Astrocyte of the cerebellum (primary cell): ENCODE measurements at regions not wholly inside any gene's neighbourhood (a gene's known extent, or its start where the extent isn't known, plus 50 kb on each side); places are given as distances from the start of the nearest gene placed in this dataset.

ENCODE experiments used
- DNase-seq: peaks from one replicate; pipeline ENCODE4 v3.0.0-alpha.2; 2011; ENCODE audit warnings: low read depth
- H3K4me3 ChIP-seq: 2 replicates; pipeline ENCODE4 v1.5.1; 2011; ENCODE audit warnings: mild to moderate bottlenecking, low read depth, low read length, moderate library complexity
- CTCF ChIP-seq: IDR thresholded peaks from 2 replicates; pipeline ENCODE4 v1.5.1; 2012; ENCODE audit warnings: low read length, low read depth, moderate library complexity, mild to moderate bottlenecking; ENCODE audit errors: missing control alignments
- in situ Hi-C: cut with HindIII; loops from 2 replicates; pipeline ENCODE4 v1.10.0; 2017; ENCODE audit warnings: low sequenced_read_pairs

DNA sequence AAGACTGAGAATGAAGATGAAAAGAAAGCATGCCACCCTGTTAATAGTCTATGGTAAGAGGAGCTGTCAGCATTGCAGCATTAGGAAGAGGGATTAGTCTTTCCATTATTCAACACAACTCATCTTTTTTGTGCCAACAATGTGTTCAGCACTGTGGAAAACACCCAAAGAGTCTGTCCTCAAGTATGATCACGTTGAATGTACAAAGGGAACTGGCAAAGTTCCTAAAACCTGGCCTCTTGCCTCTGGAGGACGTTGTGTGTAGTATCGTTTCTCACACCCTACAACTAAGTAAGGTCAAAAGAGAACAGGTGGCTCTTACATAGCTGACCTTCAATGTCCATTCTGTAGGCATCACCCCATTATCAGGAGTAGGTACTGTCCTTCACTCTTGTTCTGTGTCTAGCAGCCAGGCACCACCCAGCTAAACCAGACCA is 147.9 kb upstream of the THBS1 start:
- no peak for TF ChIP-seq CTCF
- in situ Hi-C loops = no loop called here
- no peak for DNase-seq
- no peak overlapping the region for H3K4me3 ChIP-seq

DNA sequence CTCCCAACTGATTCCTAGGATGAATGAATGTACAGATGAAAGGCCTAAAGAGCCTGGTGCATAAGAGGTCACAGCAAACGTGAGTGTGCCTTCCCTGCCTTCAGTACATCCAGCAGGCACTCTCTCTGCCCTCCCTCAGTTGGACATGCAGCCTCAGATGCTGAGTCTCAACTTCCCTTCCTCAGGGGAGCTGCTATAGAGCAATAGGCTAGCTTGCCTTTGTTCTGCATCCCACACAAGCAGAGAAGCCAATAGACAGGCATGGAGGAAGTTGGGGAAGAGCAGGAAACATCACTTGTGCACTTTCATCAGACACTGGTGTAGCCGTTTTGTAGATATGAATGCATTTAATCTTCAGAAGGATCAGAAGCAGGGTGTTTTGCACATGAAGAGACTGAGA is 147.5 kb upstream of the THBS1 start:
- no peak for TF ChIP-seq CTCF
- in situ Hi-C loops = no loop called here
- no peak overlapping the region for H3K4me3 ChIP-seq
- no peak for DNase-seq

GRCh38 chr15:39434163-39434562 is 146.7 kb upstream of the THBS1 start:
- in situ Hi-C loops = no loop called here
- TF ChIP-seq CTCF = no peak
- H3K4me3 ChIP-seq = no peak overlapping the region
- DNase-seq = no peak

- DNase-seq = no peak
- no peak for TF ChIP-seq CTCF
- in situ Hi-C loops = no loop called here
- no peak overlapping the region for H3K4me3 ChIP-seq
Measured at GRCh38 chr15:39434751-39435238, 146.1 kb upstream of the THBS1 start.

- no peak for DNase-seq
- no peak for TF ChIP-seq CTCF
- no peak overlapping the region for H3K4me3 ChIP-seq
- in situ Hi-C loops = no loop called here
Measured at GRCh38 chr15:39435244-39435643, 145.6 kb upstream of the THBS1 start.

DNA sequence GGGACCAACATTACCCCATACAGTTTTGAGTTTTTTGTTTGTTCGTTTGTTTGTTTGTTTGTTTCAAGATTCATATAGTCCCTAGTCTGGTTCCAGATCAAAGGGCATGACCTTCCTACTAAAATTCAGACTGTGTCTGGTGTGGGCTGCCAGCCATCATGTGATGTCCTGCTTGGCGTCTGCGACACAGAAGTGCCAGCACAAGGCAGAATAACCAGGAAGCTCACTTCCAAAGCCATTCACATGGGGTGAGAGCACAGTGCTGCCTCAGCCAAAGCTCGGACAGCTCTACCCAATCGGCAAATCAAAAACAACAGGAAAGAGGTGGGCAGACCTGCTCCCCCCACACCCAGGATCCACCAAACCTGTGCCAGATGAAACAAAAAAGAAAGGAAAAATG is 142.6 kb upstream of the THBS1 start:
- in situ Hi-C loops = no loop called here
- DNase-seq = no peak
- TF ChIP-seq CTCF = no peak
- no peak overlapping the region for H3K4me3 ChIP-seq

- no peak overlapping the region for H3K4me3 ChIP-seq
- no peak for DNase-seq
- TF ChIP-seq CTCF = no peak
- in situ Hi-C loops = no loop called here
Measured at GRCh38 chr15:39438799-39439592, 141.9 kb upstream of the THBS1 start.
